Parathyroid adenoma (tissue), 2 donors: ENCODE measurements at regions not wholly inside any gene's neighbourhood (a gene's known extent, or its start where the extent isn't known, plus 50 kb on each side); places are given as distances from the start of the nearest gene placed in this dataset.

ENCODE experiments used
- H2AFZ ChIP-seq: fragments of 300-600 bp; sonication (generic); one replicate; pipeline ENCODE4 v1.7.0; 2017; ENCODE audit warnings: antibody characterized with exemption, mild to moderate bottlenecking
- H3K27ac ChIP-seq: fragments of 300-600 bp; sonication (generic); one replicate; pipeline ENCODE4 v1.7.0; 2017
- H3K27me3 ChIP-seq: fragments of 300-600 bp; sonication (generic); one replicate; pipeline ENCODE4 v1.7.0; 2017; ENCODE audit warnings: low read length; ENCODE audit not compliant: control insufficient read depth, insufficient read depth
- H3K36me3 ChIP-seq: fragments of 300-600 bp; sonication (generic); one replicate; pipeline ENCODE4 v1.7.0; 2017; ENCODE audit warnings: low read length; ENCODE audit not compliant: control insufficient read depth, insufficient read depth
- H3K4me1 ChIP-seq: fragments of 300-600 bp; sonication (generic); one replicate; pipeline ENCODE4 v1.7.0; 2017; ENCODE audit warnings: control low read depth
- H3K4me2 ChIP-seq: fragments of 300-600 bp; sonication (generic); one replicate; pipeline ENCODE4 v1.7.0; 2017; ENCODE audit warnings: low read length
- H3K4me3 ChIP-seq: fragments of 300-600 bp; sonication (generic); one replicate; pipeline ENCODE4 v1.7.0; 2017; ENCODE audit warnings: low read depth, low read length
- H3K79me2 ChIP-seq: fragments of 300-600 bp; sonication (generic); one replicate; pipeline ENCODE4 v1.7.0; 2017; ENCODE audit warnings: control low read depth
- H3K9ac ChIP-seq: fragments of 300-600 bp; sonication (generic); one replicate; pipeline ENCODE4 v1.7.0; 2017; ENCODE audit warnings: mild to moderate bottlenecking
- H3K9me3 ChIP-seq: fragments of 300-600 bp; sonication (generic); one replicate; pipeline ENCODE4 v1.7.0; 2017; ENCODE audit warnings: low read length; ENCODE audit not compliant: control insufficient read depth
- TF ChIP-seq, protein P1 (sequence below): fragments of 300-600 bp; sonication (generic); IDR thresholded peaks from one replicate; pipeline ENCODE4 v1.7.0; 2017; ENCODE audit warnings: antibody characterized with exemption, mild to moderate bottlenecking
- donor health status: primary hyperparathyroidism.

DNA sequence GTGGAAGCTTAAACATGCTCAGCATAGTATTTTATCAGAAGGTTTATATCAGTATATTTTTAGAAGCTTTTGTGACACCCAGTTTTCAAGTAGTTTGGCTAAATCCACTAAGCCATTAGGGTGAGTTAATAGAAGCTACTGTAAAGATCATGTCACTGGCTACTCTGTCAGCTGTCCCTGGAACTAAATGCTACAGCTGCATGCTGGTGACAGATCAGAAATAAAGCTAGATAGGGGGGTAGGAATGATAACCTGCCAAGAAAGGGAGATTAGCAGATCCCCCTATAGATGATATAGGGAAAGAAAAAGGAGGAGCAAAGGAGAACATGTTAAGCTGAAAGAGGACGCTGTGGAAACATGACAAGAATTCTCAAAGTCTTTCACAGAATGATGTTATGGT lies 363.2 kb downstream of the QKI start:
- Histone ChIP-seq H3K9me3 (no peaks in the 10 kb centered on the region), H3K27ac (no peak overlapping the region), H3K36me3 (no peaks in the 10 kb centered on the region), H3K4me3 (no peak overlapping the region), H2AFZ (no peak overlapping the region), H3K27me3 (no peaks in the 10 kb centered on the region), H3K79me2 (no peaks in the 10 kb centered on the region), H3K4me2 (no peak overlapping the region), H3K4me1 (no peaks in the 10 kb centered on the region), H3K9ac (no peak overlapping the region)
- TF ChIP-seq, protein P1, sequence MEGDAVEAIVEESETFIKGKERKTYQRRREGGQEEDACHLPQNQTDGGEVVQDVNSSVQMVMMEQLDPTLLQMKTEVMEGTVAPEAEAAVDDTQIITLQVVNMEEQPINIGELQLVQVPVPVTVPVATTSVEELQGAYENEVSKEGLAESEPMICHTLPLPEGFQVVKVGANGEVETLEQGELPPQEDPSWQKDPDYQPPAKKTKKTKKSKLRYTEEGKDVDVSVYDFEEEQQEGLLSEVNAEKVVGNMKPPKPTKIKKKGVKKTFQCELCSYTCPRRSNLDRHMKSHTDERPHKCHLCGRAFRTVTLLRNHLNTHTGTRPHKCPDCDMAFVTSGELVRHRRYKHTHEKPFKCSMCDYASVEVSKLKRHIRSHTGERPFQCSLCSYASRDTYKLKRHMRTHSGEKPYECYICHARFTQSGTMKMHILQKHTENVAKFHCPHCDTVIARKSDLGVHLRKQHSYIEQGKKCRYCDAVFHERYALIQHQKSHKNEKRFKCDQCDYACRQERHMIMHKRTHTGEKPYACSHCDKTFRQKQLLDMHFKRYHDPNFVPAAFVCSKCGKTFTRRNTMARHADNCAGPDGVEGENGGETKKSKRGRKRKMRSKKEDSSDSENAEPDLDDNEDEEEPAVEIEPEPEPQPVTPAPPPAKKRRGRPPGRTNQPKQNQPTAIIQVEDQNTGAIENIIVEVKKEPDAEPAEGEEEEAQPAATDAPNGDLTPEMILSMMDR, result no peak

DNA sequence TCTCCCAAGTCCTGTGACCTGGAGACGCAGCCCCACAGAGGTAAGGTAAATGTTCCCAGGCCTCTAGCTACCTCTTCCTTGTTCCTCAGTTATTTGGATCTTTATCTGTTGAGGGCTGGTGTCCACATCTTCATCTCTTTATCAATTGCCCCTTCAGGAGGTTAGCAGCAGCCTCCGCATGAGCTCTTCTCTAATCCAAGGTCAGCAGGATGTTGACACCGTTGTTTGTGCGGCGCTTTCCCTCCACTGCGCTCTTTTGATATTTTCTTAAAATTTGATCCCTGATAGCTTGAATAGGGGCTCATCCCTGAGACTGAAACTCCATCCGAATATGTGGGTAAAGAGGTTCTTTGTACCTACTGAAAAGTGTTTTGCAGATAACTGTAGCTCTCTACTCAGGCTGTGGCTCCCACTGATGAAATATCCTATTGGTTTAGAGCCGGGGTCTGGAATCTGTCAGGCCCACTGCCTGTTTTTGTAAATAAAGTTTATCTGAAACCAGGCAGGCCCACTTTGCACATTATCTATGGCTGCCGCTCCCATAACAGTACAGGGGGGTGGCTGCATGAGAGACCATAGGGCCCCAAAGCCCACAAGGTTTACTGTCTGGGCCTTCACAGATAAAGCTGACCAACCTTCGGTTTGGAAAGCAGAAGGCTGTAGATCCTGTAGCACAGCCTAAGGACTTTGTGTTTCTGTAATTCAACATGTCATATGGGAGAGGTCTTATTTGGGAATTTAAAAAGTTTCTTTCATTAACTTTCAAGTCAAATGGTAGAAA lies 362.6 kb downstream of the QKI start:
- Histone ChIP-seq H3K27me3 (no peaks in the 10 kb centered on the region), H2AFZ (no peak overlapping the region), H3K9me3 (no peaks in the 10 kb centered on the region), H3K27ac (no peak overlapping the region), H3K36me3 (no peaks in the 10 kb centered on the region), H3K4me2 (no peak overlapping the region), H3K4me3 (no peak overlapping the region), H3K4me1 (no peaks in the 10 kb centered on the region), H3K9ac (no peak overlapping the region), H3K79me2 (no peaks in the 10 kb centered on the region)
- TF ChIP-seq, protein P1, result no peak

DNA sequence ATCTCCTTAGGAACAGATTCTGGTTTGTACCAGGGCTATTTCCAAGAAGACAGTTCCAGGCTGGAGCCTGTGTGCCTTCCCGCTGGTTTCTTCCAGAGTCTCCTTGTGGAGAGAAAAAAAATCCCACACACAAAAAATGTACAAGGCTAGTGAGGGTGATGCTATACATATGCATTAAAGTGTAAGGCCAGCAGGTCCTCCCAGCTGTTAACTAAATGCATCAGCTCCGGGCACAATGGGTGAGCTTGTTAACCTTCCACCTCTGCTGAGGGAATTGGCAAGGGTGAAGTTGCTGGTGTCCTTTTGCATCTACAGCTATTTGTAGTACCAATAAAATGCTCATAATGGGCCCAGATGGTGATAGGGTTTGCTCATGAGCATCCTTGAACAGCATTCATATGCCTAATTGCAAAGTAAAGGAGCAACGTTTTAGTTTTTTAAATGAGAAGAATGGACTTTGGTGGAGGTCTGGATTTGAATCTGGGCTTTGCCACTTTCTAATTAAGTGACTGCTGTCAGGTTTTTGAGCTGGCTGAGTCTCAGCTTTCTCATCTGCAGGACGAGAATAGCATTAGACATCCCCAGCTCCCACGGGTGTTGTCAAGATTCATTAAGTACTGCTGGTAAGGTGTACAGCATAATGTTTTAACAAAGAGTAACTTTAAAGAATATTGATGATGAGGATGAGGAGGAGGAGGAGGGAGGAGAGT lies 361.8 kb downstream of the QKI start:
- Histone ChIP-seq H3K27ac (no peak overlapping the region), H2AFZ (no peak overlapping the region), H3K9ac (no peak overlapping the region), H3K4me1 (no peaks in the 10 kb centered on the region), H3K9me3 (no peaks in the 10 kb centered on the region), H3K4me2 (no peak overlapping the region), H3K4me3 (no peak overlapping the region), H3K36me3 (no peaks in the 10 kb centered on the region), H3K79me2 (no peaks in the 10 kb centered on the region), H3K27me3 (no peaks in the 10 kb centered on the region)
- TF ChIP-seq, protein P1, result no peak

DNA sequence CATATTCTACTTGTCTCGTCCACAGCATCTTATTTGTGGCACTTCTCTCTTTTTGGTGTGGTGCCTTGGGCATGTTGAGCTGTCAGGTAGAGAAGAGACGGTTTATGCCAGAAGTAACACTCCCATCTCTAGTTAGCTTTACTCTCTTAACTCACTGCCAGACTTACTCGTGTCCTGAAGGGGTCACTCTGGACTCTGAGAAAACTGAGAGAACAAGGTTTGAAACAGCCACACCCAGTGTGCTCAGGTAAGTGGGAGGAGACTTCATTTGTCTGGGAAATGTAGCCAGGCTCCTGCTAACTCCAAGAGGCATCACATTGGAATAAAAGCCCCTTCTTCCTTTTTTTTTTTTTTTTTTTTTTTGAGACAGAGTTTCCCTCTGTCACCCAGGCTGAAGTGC lies 360.8 kb downstream of the QKI start:
- Histone ChIP-seq H3K4me3 (no peak overlapping the region), H3K4me2 (no peak overlapping the region), H3K27ac (no peak overlapping the region), H3K9me3 (no peaks in the 10 kb centered on the region), H3K79me2 (no peaks in the 10 kb centered on the region), H3K9ac (no peak overlapping the region), H2AFZ (no peak overlapping the region), H3K27me3 (no peaks in the 10 kb centered on the region), H3K4me1 (no peaks in the 10 kb centered on the region), H3K36me3 (no peaks in the 10 kb centered on the region)
- TF ChIP-seq, protein P1, result no peak
